Amygdala (tissue), 56 donors: ENCODE measurements at regions not wholly inside any gene's neighbourhood (a gene's known extent, or its start where the extent isn't known, plus 50 kb on each side); places are given as distances from the start of the nearest gene placed in this dataset.
A peak's percentile ranks its signal among the peaks of the same experiment; 100 is the strongest.

Experiments
- DNase-seq, 56 donors: peaks; one replicate each; lab custom pipeline; 2025; lab: John Stamatoyannopoulos, UW

- DNase-seq = no peak
These were observed 1145.7 kb downstream of the VRK1 start for GRCh38 chr14:97942921-97943320.

- DNase-seq = no peak
These were observed 1146.4 kb downstream of the VRK1 start for GRCh38 chr14:97943619-97944018.

DNA sequence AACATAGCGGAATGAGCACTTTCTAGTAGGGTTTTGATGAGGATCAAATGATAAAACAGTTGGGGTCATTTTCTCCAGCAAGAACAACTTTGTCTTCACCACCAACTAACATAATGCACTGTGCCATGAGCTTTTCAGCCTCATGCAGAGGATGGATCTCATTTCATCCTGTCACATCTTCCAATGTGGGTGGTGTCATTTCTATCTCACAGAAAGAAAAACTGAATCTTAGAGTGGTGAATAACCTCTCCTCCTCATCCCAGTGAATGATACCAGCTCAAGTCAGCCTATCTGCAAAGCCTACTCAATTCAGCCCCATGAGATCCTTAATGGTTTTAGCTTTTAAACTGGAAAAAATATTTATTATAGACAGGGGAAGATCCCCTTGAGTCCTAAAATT lies 1147.2 kb downstream of the VRK1 start:
- DNase-seq = no peak

- no peak for DNase-seq
These were observed 1148.4 kb downstream of the VRK1 start for GRCh38 chr14:97945631-97946030.

GRCh38 chr14:97946240-97946639 lies 1149.1 kb downstream of the VRK1 start:
- no peak for DNase-seq

DNA sequence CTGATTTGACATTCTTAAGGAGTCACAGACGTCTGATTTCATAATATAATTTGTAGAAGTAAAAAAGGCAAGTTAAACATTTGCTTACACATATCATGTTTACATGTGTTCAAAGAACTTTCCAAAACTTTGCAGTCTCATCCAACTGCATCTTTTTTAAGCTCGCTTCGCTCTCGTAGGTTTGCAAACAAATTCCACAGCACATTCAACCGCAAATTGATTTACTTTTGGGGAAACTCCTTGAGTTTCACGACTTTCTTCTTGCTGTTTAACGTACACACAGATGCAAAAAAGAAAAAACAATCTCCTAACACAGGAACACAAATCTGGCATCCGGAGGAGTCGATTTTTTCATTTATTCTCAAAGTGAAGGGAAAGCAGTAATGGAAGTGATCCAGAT lies 1149.5 kb downstream of the VRK1 start:
- no peak for DNase-seq

GRCh38 chr14:97948841-97949240 lies 1151.7 kb downstream of the VRK1 start:
- no peak for DNase-seq

DNA sequence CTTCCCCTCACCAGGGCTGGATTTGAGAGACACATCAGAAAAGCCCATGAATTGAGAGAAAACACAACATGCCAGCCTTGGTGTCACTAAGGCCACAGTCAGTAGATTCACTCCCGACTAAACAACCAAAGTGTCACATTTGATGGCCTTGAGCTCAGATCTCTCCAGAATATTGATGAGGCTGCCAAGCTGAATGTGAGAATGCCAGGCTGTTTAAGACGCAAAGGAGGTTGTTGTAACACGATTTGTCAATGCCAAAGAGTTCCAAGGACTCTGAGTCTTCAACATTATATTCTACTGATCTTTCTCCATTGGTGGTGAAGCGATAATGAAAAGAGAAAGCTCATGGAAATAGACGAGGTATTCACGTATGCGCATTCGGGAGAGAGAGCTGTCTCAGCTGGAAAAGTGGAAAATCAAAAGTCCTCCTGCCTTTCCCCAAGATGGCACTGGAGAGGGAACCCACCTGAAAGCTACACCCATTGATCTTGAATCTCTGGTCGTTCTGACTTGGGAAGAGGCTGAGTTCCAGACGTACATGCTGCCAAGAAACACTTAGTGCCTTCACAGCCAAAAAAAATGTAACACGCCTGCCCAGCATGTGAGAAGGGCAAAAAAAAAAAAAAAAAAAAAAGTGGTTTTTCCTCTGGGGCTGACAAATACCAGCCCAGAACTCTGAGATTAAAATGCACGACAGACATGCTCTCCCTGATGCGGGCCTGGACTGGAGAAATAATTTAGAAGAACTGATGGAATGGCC lies 1159.6 kb downstream of the VRK1 start:
- DNase-seq = no peak

- no peak for DNase-seq
These were observed 1162.1 kb downstream of the VRK1 start for GRCh38 chr14:97959251-97959650.

DNA sequence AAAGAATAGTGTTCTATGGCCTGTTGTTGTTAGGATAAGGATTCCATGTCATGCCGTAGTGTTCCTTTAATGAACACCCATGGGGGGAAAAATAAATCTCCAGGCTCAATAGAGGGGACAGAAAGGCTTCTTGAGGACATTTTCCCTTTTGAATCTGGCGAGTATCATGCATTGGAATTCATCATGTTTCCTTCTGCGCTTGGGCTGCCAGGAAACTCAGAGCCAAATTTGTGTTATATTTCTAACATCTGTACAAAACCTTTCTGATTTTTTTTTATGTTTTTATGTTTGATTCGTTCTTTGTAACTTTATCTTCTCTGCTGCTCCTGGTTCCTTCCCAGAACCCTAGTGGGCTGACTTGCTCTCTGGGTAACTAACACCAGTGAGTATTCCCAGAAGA lies 1163.3 kb downstream of the VRK1 start:
- no peak for DNase-seq

DNA sequence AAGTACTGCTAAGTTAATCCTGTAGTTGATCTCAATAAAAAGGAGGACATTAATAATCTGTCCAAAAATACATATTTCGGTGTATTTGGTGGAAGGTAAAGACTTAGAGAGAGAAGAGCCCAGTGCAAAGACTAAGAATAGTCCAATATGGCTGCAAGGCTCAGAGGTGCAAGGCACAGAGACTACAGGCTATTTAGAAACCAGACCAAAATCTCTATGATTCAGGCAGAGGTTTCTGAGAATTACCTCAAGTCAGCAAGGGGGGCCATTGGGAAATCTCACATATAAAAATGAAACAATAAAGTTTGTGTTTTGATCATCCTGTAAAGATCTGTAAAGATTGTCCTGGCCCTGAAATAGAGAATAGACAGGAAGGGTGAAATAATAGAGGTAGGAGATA lies 1173.0 kb downstream of the VRK1 start:
- DNase-seq = no peak

GRCh38 chr14:97975216-97975615 lies 1178.0 kb downstream of the VRK1 start:
- no peak for DNase-seq

GRCh38 chr14:97975962-97976361 lies 1178.8 kb downstream of the VRK1 start:
- DNase-seq = peak in 1 of 56 donors; percentile 26

GRCh38 chr14:97976861-97977260 lies 1179.7 kb downstream of the VRK1 start:
- no peak for DNase-seq

GRCh38 chr14:97977651-97978261 lies 1180.6 kb downstream of the VRK1 start:
- DNase-seq = peak in 53 of 56 donors; percentile 6 to 85 (median 58)

GRCh38 chr14:97978341-97978740 lies 1181.2 kb downstream of the VRK1 start:
- DNase-seq = peak in 51 of 56 donors; percentile 1 to 81 (median 48)

GRCh38 chr14:97993508-97994019 lies 1196.4 kb downstream of the VRK1 start:
- DNase-seq = no peak

DNA sequence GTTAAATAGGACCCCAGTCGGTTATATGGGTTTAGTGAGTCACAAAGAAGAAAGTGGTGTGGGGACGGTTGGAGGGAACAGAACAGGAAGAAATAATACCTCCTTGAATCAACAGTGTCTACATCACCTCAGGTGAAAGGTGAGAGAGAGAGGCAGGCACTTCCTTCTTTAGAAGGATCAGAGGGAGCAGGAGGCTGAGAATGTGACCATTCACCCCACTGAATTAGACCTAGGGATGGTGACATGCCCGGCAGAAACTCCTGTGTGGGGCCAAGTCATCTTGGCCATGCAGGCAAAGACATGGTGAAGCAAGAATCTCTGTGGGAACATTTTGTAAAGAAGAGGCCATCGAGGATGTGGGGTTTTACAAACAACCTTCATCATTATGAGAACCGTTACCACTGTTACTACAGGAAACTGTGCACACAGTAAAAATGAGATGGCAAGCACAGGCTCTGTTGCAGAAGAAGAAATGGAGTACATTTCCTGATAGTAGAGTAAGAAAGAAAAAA lies 1196.9 kb downstream of the VRK1 start:
- no peak for DNase-seq

DNA sequence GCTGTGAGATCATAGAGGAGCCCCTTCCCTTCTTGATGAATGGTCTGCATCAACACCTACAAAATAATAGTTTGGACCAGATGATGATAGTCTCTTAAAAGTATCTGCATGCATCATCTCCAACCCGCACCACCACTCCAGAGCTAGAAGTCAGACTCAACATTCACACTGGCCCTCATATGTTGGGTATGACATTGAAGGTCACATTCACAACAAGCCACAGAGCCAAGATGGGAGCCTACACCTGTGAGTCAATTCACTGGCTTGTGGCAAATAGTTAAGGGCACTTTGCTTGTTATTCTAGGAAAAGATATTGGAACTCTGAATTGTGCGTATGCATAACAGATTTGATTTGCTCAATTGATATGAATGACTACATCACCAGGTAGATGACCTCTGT lies 1197.9 kb downstream of the VRK1 start:
- no peak for DNase-seq

GRCh38 chr14:97995531-97995930 lies 1198.3 kb downstream of the VRK1 start:
- DNase-seq = no peak

DNA sequence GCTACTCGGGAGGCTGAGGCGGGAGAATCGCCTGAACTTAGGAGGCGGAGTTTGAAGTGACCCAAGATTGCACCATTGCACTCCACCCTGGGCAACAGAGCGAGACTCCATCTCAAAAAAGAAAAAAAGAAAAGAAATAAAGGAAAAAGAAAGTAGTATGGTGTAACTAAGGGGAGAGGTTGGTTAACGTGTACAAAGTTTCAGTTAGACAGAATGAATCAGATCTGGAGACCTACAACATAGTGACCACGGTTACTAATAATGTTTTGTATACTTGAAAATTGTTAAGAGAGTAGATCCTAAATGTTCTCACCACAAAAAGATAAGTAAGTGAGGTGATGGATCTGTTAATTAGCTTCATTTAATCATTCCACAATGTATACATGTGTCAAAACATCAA lies 1208.8 kb downstream of the VRK1 start:
- DNase-seq = no peak
